ENCODE measurements at regions not wholly inside any gene's neighbourhood (a gene's known extent, or its start where the extent isn't known, plus 50 kb on each side); places are given as distances from the start of the nearest gene placed in this dataset.

DNA sequence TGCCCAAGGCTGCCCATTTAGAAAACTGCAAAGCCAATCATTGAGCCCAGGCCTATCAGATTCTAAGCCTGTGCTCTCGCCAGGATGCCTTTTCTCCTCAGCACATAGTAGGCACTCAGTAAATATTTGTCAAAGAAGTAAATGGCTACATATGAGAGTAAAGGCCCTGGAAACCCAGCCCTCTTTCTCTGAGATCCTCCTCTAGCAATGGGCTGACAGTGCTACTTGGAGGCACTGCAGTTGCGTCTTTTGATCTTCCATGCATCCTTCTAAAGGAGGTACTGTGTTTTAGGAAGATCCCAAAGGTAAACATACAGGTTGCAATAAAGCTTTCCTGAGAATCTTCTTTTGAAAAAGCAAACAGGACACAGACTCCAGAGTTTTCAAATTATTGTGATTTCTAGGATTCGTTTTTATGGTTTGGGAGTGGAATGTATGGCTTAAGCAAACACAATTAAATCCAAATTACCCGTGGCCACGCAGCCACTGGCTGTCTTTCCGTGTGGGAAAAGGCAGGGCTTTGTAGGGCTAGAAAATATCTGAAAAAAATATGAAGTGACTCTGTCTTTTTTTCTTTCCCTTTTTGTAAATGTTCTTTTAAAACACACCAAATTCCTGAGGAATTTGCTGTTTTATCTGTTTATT lies 151.3 kb upstream of the BMPER start:
- H3K4me3 ChIP-seq, result no peak overlapping the region
- H3K4me2 ChIP-seq (ENCODE audit: insufficient read depth, low read length), result no peak overlapping the region
- BruUV-seq (replicated peaks), result no TSS peak
- no peaks in the 10 kb centered on the region for H3K36me3 ChIP-seq (ENCODE audit: control insufficient read depth, insufficient read depth, low read length)
- FAIRE-seq, result no peak
- H3K9me1 ChIP-seq (ENCODE audit: control insufficient read depth, insufficient read depth, low read length), result no peaks in the 10 kb centered on the region
- ChIA-PET CTCF (ENCODE audit: low intra/inter-chr PET ratio) (no interaction called here), POLR2A (no interaction called here)
- 0% methylated on average over 6 of the region's 6 CpGs for WGBS (ENCODE audit: insufficient coverage, low coverage, missing lambda C conversion rate)
- H3K4me1 ChIP-seq (replicated peaks in 1 of 2; ENCODE audit: control insufficient read depth in 2 of 2, insufficient read depth in 2 of 2, low read length in 2 of 2), result no peaks in the 10 kb centered on the region
- H3K9me3 ChIP-seq (replicated peaks; ENCODE audit: control insufficient read depth, insufficient read depth, low read depth, low read length), result no peaks in the 10 kb centered on the region
- H4K20me1 ChIP-seq (replicated peaks; ENCODE audit: control insufficient read depth, insufficient read depth, low read length), result no peaks in the 10 kb centered on the region
- no peak overlapping the region for H3K9ac ChIP-seq (ENCODE audit: insufficient read depth in 1 of 2, low read depth in 2 of 2, low read length in 2 of 2)
- no peak for DNase-seq (ENCODE audit: extremely low read depth in 1 of 4, low spot score in 3 of 4)
- no peak overlapping the region for H2AFZ ChIP-seq (ENCODE audit: low read depth, low read length)
- ATAC-seq, result no peak
- no peak overlapping the region for H3K27ac ChIP-seq (ENCODE audit: extremely low read depth, low read depth, low read length)
- TF ChIP-seq FOS (IDR thresholded peaks at IDR 0.05; ENCODE audit: extremely low read depth, insufficient read length), result no peak
- TF ChIP-seq ZNF239 (CRISPR knock-in tag; IDR thresholded peaks at IDR 0.05), result no peak
- TF ChIP-seq MED1 (CRISPR knock-in tag; IDR thresholded peaks at IDR 0.05; ENCODE audit: borderline replicate concordance), result no peak
- TF ChIP-seq PTRF (tag; IDR thresholded peaks at IDR 0.05), result no peak
- TF ChIP-seq EP400 (IDR thresholded peaks at IDR 0.05), result no peak
- intact Hi-C loops (cut with micrococcal nuclease), result no loop called here
- in situ Hi-C loops (cut with MboI), result no loop called here
- H3K79me2 ChIP-seq (ENCODE audit: control insufficient read depth, insufficient read depth, low read length), result no peaks in the 10 kb centered on the region
- H3K27me3 ChIP-seq (ENCODE audit: control insufficient read depth in 2 of 2, insufficient read depth in 2 of 2, low read length in 2 of 2), result no peaks in the 10 kb centered on the region
